ENCODE measurements at regions not wholly inside any gene's neighbourhood (a gene's known extent, or its start where the extent isn't known, plus 50 kb on each side); places are given as distances from the start of the nearest gene placed in this dataset.

GRCh38 chr10:105702211-105702610, 1061.1 kb downstream of the SORCS3 start:
- DNase-seq: no peak

GRCh38 chr10:105700218-105700617, 1059.1 kb downstream of the SORCS3 start:
- no peak for DNase-seq

- DNase-seq: no peak
These were observed 1058.4 kb downstream of the SORCS3 start for GRCh38 chr10:105699504-105699903.

GRCh38 chr10:105698592-105698991, 1057.5 kb downstream of the SORCS3 start:
- no peak for DNase-seq

GRCh38 chr10:105697290-105697780, 1056.2 kb downstream of the SORCS3 start:
- no peak for DNase-seq

GRCh38 chr10:105691811-105692210, 1050.7 kb downstream of the SORCS3 start:
- DNase-seq: no peak

- no peak for DNase-seq
These were observed 1041.8 kb downstream of the SORCS3 start for GRCh38 chr10:105682911-105683310.

- DNase-seq: no peak
These were observed 1040.0 kb downstream of the SORCS3 start for GRCh38 chr10:105681051-105681450.

- no peak for DNase-seq
These were observed 1038.7 kb downstream of the SORCS3 start for GRCh38 chr10:105679781-105680180.

- no peak for DNase-seq
These were observed 1034.2 kb downstream of the SORCS3 start for GRCh38 chr10:105675333-105675732.

GRCh38 chr10:105674448-105674847, 1033.4 kb downstream of the SORCS3 start:
- DNase-seq: no peak

GRCh38 chr10:105658696-105659095, 1017.6 kb downstream of the SORCS3 start:
- DNase-seq: no peak

GRCh38 chr10:105656856-105657255, 1015.8 kb downstream of the SORCS3 start:
- no peak for DNase-seq

GRCh38 chr10:105650306-105650705, 1009.2 kb downstream of the SORCS3 start:
- no peak for DNase-seq

GRCh38 chr10:105647354-105647753, 1006.3 kb downstream of the SORCS3 start:
- DNase-seq: no peak

GRCh38 chr10:105644978-105645377, 1003.9 kb downstream of the SORCS3 start:
- DNase-seq: no peak

- no peak for DNase-seq
These were observed 1003.5 kb downstream of the SORCS3 start for GRCh38 chr10:105644559-105644958.

GRCh38 chr10:105644091-105644490, 1003.0 kb downstream of the SORCS3 start:
- no peak for DNase-seq

GRCh38 chr10:105643660-105644059, 1002.6 kb downstream of the SORCS3 start:
- no peak for DNase-seq

GRCh38 chr10:105634281-105634680, 993.2 kb downstream of the SORCS3 start:
- DNase-seq: no peak

- no peak for DNase-seq
These were observed 974.8 kb downstream of the SORCS3 start for GRCh38 chr10:105615715-105616365.

GRCh38 chr10:105611244-105611798, 970.2 kb downstream of the SORCS3 start:
- no peak for DNase-seq

GRCh38 chr10:105609451-105609850, 968.4 kb downstream of the SORCS3 start:
- no peak for DNase-seq

GRCh38 chr10:105605918-105606317, 964.8 kb downstream of the SORCS3 start:
- no peak for DNase-seq

- DNase-seq: no peak
These were observed 964.0 kb downstream of the SORCS3 start for GRCh38 chr10:105605104-105605503.
